Esophagus squamous epithelium (tissue), 5 donors: ENCODE measurements at regions not wholly inside any gene's neighbourhood (a gene's known extent, or its start where the extent isn't known, plus 50 kb on each side); places are given as distances from the start of the nearest gene placed in this dataset.

Source experiments
- DNase-seq: peaks from one replicate; lab custom pipeline; 2025; lab: John Stamatoyannopoulos, UW
- H3K27ac ChIP-seq, 4 donors: fragments of 200-600 bp; sonication (generic); one replicate each; pipeline ENCODE4 v1.5.1; 2016 to 2019; ENCODE audit warnings: mild to moderate bottlenecking in 1 of 4
- H3K27me3 ChIP-seq, 4 donors: fragments of 200-600 bp; sonication (generic); 1 replicate in 3 of 4; 2 replicates in 1 of 4; pipeline versions ENCODE4 v1.5.1 to v1.6.0; 2017 to 2021; ENCODE audit warnings: antibody characterized with exemption in 1 of 4
- H3K36me3 ChIP-seq, 3 donors: fragments of 200-600 bp; sonication (generic); one replicate each; pipeline ENCODE4 v1.5.1; 2016 to 2019
- H3K4me1 ChIP-seq, 3 donors: fragments of 200-600 bp; sonication (generic); one replicate each; pipeline ENCODE4 v1.5.1; 2017 to 2019
- H3K4me3 ChIP-seq, 4 donors: fragments of 200-600 bp; sonication (generic); 1 replicate in 3 of 4; 2 replicates in 1 of 4; pipeline ENCODE4 v1.5.1; 2016 to 2019; ENCODE audit warnings: mild to moderate bottlenecking in 2 of 4, moderate library complexity in 1 of 4
- H3K9me3 ChIP-seq, 3 donors: fragments of 200-600 bp; sonication (generic); one replicate each; pipeline ENCODE4 v1.5.1; 2016 to 2019
- POLR2A ChIP-seq, 4 donors: fragments of 450-650 bp; IDR thresholded peaks; one replicate each; pipeline ENCODE4 v1.6.1; 2017; ENCODE audit warnings: antibody characterized with exemption in 4 of 4, mild to moderate bottlenecking in 4 of 4, moderate library complexity in 3 of 4
- WGBS, 2 donors: methylation state at CpG; one replicate each; pipeline ENCODE4 v1.1.5; 2018; 5-methylcytosine and 5-hydroxymethylcytosine counted together
- intact Hi-C: fragments of 100-400 bp; cut with DNase I; formaldehyde crosslinking; loops from one replicate; pipeline ENCODE4 v1.15.0; 2022
- TF ChIP-seq, protein P1 (sequence below), 6 experiments: fragments of 450-650 bp in 4 of 6; fragments of 200-600 bp in 2 of 6; sonication (generic) in 2 of 6; IDR thresholded peaks; one replicate each; pipeline ENCODE4 v1.5.1; 2016 to 2019; ENCODE audit warnings: antibody characterized with exemption in 6 of 6, mild to moderate bottlenecking in 4 of 6, moderate library complexity in 4 of 6
- donor health status: DM: yes; HTN: yes; CAD: no.

DNA sequence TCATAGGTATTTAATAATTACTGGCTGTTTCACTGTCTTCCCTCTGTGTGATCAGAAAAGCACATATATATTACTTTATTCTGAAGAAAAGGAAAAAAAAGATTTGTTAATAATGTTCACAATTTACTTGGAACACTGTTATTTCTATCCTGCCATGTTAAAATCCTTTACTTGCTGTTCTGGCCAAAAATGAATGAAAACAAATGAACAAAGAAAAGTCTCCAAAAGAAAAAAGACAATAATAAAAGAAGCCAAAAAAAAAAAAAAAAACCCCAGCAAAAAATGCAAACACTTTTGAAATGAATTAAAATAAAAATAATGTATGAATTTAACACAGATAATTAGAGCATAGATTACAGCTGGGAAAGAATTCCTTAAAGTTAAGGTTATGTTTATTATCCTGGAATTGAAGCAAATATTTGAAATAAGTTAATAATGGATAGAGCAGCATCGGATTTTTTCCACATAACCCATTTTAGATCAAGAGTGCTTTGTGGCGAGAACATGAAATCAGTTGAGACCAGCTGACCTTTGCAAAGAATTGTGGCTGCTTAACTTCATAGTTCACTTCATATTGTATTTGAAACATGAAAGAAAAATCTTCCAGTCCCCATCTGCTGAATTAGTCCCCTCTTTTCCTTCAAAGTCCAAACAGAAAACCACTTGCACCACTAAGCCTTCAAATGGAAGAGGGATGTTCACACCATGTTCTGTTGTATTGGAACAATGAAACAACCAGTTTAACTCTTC lies 444.8 kb downstream of the ADAMTS20 start:
- no peaks in the 10 kb centered on the region for H3K36me3 ChIP-seq
- H3K9me3 ChIP-seq = no peaks in the 10 kb centered on the region
- H3K4me3 ChIP-seq = no peak overlapping the region
- WGBS, 2 donors = 68 to 85% methylated on average over 2 of the region's 2 CpGs
- TF ChIP-seq, protein P1, sequence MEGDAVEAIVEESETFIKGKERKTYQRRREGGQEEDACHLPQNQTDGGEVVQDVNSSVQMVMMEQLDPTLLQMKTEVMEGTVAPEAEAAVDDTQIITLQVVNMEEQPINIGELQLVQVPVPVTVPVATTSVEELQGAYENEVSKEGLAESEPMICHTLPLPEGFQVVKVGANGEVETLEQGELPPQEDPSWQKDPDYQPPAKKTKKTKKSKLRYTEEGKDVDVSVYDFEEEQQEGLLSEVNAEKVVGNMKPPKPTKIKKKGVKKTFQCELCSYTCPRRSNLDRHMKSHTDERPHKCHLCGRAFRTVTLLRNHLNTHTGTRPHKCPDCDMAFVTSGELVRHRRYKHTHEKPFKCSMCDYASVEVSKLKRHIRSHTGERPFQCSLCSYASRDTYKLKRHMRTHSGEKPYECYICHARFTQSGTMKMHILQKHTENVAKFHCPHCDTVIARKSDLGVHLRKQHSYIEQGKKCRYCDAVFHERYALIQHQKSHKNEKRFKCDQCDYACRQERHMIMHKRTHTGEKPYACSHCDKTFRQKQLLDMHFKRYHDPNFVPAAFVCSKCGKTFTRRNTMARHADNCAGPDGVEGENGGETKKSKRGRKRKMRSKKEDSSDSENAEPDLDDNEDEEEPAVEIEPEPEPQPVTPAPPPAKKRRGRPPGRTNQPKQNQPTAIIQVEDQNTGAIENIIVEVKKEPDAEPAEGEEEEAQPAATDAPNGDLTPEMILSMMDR (IDR thresholded peaks at IDR 0.05) = no peak
- TF ChIP-seq POLR2A (IDR thresholded peaks at IDR 0.05) = no peak
- no peaks in the 10 kb centered on the region for H3K4me1 ChIP-seq
- no peak overlapping the region for H3K27ac ChIP-seq
- DNase-seq = no peak
- no peaks in the 10 kb centered on the region for H3K27me3 ChIP-seq
- intact Hi-C loops = no loop called here

DNA sequence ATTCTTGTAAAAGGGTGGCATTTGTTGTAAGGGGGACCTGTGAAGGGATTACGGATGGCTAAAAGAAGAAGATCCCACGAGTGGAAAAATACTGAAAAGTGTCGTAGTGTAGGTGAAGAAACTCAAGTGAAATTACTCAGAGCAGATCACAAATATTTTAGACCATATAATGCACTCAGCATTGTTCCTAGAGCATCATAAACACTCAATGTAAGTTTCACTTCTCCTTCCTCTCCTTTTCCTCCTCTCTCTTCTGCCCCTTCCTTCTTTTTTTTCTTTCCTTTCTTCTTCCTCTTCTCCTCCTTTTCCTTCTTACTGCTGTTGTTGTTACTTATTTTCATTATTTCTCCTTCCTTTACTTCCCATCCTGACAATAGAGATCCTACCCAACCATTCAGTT lies 445.6 kb downstream of the ADAMTS20 start:
- intact Hi-C loops = no loop called here
- WGBS, 2 donors = 47 to 48% methylated on average over 3 of the region's 3 CpGs
- Histone ChIP-seq H3K27ac (no peak overlapping the region), H3K4me3 (no peak overlapping the region), H3K9me3 (no peaks in the 10 kb centered on the region), H3K36me3 (no peaks in the 10 kb centered on the region), H3K4me1 (no peaks in the 10 kb centered on the region), H3K27me3 (no peaks in the 10 kb centered on the region)
- no peak for DNase-seq
- TF ChIP-seq, protein P1 (IDR thresholded peaks at IDR 0.05) = no peak
- TF ChIP-seq POLR2A (IDR thresholded peaks at IDR 0.05) = no peak

DNA sequence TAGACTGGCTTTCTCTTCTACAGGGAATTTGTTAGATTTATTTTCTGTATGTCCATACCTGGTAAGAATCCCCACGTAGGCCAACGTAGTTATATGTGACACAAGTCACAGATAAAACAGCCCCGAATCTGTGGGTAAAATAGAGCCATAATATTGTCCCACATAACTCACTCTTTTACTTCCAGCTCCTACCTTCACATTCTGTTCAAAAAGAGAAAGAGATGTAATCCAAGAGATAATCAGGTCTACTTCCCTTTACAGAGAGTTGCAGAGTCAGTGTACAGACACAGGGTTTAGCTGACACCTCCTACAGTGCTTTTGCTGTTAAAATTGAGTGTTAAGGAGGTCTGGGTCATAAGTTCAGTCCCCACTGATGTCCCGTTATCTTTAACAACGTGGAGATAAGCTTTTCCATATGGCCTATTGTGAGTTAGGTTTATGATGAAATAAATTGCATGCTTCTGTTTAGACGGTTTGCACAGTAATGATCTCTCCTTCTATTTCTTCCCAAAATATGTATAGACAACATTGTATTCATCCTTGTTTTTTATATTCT lies 446.5 kb downstream of the ADAMTS20 start:
- no peaks in the 10 kb centered on the region for H3K9me3 ChIP-seq
- no peaks in the 10 kb centered on the region for H3K36me3 ChIP-seq
- H3K27ac ChIP-seq = no peak overlapping the region
- intact Hi-C loops = no loop called here
- no peaks in the 10 kb centered on the region for H3K27me3 ChIP-seq
- 42 to 52% methylated on average over 6 of the region's 6 CpGs for WGBS, 2 donors
- DNase-seq = no peak
- H3K4me1 ChIP-seq = no peaks in the 10 kb centered on the region
- TF ChIP-seq, protein P1 (IDR thresholded peaks at IDR 0.05) = no peak
- no peak for TF ChIP-seq POLR2A (IDR thresholded peaks at IDR 0.05)
- no peak overlapping the region for H3K4me3 ChIP-seq

DNA sequence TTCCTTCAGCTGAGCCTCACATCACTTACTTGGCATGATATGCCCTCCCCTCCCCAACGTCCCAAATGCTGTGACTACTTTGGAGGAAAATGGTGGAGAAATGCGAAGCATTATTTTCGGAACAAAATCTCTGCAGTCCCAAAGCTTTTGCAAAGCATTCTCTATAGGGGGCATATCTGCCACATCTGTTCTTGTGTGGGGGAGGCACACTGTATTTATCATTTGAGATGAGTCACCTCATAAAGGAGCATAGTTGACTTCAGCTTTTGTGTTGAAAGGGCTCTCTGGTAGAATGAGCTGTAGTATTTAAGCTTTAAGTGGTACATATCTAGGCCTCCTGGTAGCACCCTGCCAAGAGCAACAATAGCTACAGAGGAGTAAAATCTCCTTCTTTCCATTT lies 447.5 kb downstream of the ADAMTS20 start:
- H3K4me1 ChIP-seq = no peaks in the 10 kb centered on the region
- 79 to 95% methylated on average over 3 of the region's 3 CpGs for WGBS, 2 donors
- no peaks in the 10 kb centered on the region for H3K27me3 ChIP-seq
- TF ChIP-seq POLR2A (IDR thresholded peaks at IDR 0.05) = no peak
- TF ChIP-seq, protein P1 (IDR thresholded peaks at IDR 0.05) = no peak
- H3K36me3 ChIP-seq = no peaks in the 10 kb centered on the region
- no peak overlapping the region for H3K4me3 ChIP-seq
- H3K27ac ChIP-seq = no peak overlapping the region
- no peak for DNase-seq
- no peaks in the 10 kb centered on the region for H3K9me3 ChIP-seq
- intact Hi-C loops = no loop called here

DNA sequence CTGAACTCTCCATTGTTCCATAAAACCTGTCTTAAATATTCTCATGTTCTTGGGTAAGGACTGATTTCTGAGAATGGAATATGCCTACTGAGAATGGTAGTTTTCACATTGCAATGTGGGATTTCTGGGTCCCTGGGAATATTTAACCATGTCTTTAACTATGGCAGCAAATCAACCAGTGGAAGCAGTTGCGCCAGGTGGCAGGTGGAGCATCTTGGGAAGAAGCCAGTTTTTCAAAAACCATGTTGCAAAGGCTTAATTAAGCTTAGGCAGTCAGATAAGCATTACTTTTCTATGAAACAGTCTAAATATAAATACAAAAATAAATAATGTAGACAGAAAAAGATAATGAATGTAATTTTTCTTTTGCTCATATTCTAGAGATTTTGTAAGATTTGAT lies 448.1 kb downstream of the ADAMTS20 start:
- DNase-seq = no peak
- no peak for TF ChIP-seq POLR2A (IDR thresholded peaks at IDR 0.05)
- TF ChIP-seq, protein P1 (IDR thresholded peaks at IDR 0.05) = no peak
- WGBS, 2 donors = 80 to 82% methylated on average over 1 of the region's 1 CpG
- no peak overlapping the region for H3K27ac ChIP-seq
- H3K36me3 ChIP-seq = no peaks in the 10 kb centered on the region
- H3K27me3 ChIP-seq = no peaks in the 10 kb centered on the region
- no peaks in the 10 kb centered on the region for H3K9me3 ChIP-seq
- intact Hi-C loops = no loop called here
- H3K4me3 ChIP-seq = no peak overlapping the region
- no peaks in the 10 kb centered on the region for H3K4me1 ChIP-seq
